GM12875 (cell line): ENCODE measurements at regions not wholly inside any gene's neighbourhood (a gene's known extent, or its start where the extent isn't known, plus 50 kb on each side); places are given as distances from the start of the nearest gene placed in this dataset.

Source experiments
- H3K4me3 ChIP-seq: one replicate; pipeline ENCODE4 v1.5.1; 2011; ENCODE audit warnings: low read depth, low read length, control low read depth
- CTCF ChIP-seq: IDR thresholded peaks from 2 replicates; pipeline ENCODE4 v1.5.1; 2011; ENCODE audit warnings: low read depth, mild to moderate bottlenecking, control low read depth, inconsistent platforms, low read length, moderate library complexity, borderline replicate concordance; ENCODE audit not compliant: insufficient read depth

- TF ChIP-seq CTCF, result no peak
- no peak overlapping the region for H3K4me3 ChIP-seq
Observed at GRCh38 chr2:225340923-225341322, 58.6 kb upstream of the NYAP2 start.

GRCh38 chr2:225337183-225337582, 62.3 kb upstream of the NYAP2 start:
- H3K4me3 ChIP-seq, result no peak overlapping the region
- TF ChIP-seq CTCF, result no peak

GRCh38 chr2:225334514-225334913, 65.0 kb upstream of the NYAP2 start:
- TF ChIP-seq CTCF, result no peak
- no peak overlapping the region for H3K4me3 ChIP-seq

- no peak for TF ChIP-seq CTCF
- no peak overlapping the region for H3K4me3 ChIP-seq
Observed at GRCh38 chr2:225328192-225328591, 71.3 kb upstream of the NYAP2 start.

- TF ChIP-seq CTCF, result no peak
Observed at GRCh38 chr2:225326969-225327368, 72.5 kb upstream of the NYAP2 start.

GRCh38 chr2:225319872-225320271, 79.6 kb upstream of the NYAP2 start:
- no peak for TF ChIP-seq CTCF
- H3K4me3 ChIP-seq, result no peak overlapping the region

More at GRCh38 chr2:225326969-225327368, 72.5 kb upstream of the NYAP2 start:
- no peak overlapping the region for H3K4me3 ChIP-seq

GRCh38 chr2:225318440-225318839, 81.1 kb upstream of the NYAP2 start:
- no peak overlapping the region for H3K4me3 ChIP-seq
- TF ChIP-seq CTCF, result no peak
